A549 (cell line): ENCODE measurements at regions not wholly inside any gene's neighbourhood (a gene's known extent, or its start where the extent isn't known, plus 50 kb on each side); places are given as distances from the start of the nearest gene placed in this dataset.

ENCODE experiments used
- ATAC-seq, 2 experiments: fragments of 200-7000 bp in 1 of 2; fragments of >200 bp in 1 of 2; cut with Nextera tagmentation in 1 of 2; cut with Tn5 transposase in 1 of 2; 3 replicates each; pipeline versions ENCODE4 v1.8.0 to v1.9.1; 2018 to 2020; ENCODE audit warnings: mild to moderate bottlenecking in 1 of 2, moderate library complexity in 1 of 2
- CTCF ChIA-PET: fragments of 300-600 bp; sonication (Branson Sonifier 250); formaldehyde crosslinking; extraction: SDS; loops from one replicate; lab custom pipeline; 2021; ENCODE audit warnings: antibody characterized with exemption, inconsistent platforms; lab: Yijun Ruan, JAX
- POLR2A ChIA-PET: fragments of 350-600 bp; formaldehyde crosslinking; extraction: SDS; loops from one replicate; lab custom pipeline; 2021; ENCODE audit warnings: antibody characterized with exemption, inconsistent platforms; lab: Yijun Ruan, JAX
- DNase-seq, 2 experiments: peaks; one replicate each; pipeline versions ENCODE4 v3.0.0 to v3.0.0-alpha.2; 2011 to 2016; ENCODE audit warnings: low read depth in 1 of 2, low spot score in 1 of 2
- FAIRE-seq: peaks from 2 replicates; lab custom pipeline; 2011; peaks lifted over from hg19 to GRCh38; lab: Jason Lieb, UNC
- H3K27ac ChIP-seq, 2 experiments: fragments of >200 bp; sonication (Bioruptor Twin); formaldehyde crosslinking; 3 replicates each; pipeline ENCODE4 v1.5.1; 2016 to 2017
- H3K4me1 ChIP-seq: fragments of >200 bp; sonication (Bioruptor Twin); formaldehyde crosslinking; 3 replicates; pipeline ENCODE4 v1.6.1; 2016
- H3K4me2 ChIP-seq: fragments of >200 bp; sonication (Bioruptor Twin); formaldehyde crosslinking; 3 replicates; pipeline ENCODE4 v1.6.1; 2016
- H3K4me3 ChIP-seq: fragments of >200 bp; sonication (Bioruptor Twin); formaldehyde crosslinking; 3 replicates; pipeline ENCODE4 v1.5.1; 2016
- H3K9me3 ChIP-seq: fragments of >200 bp; sonication (Bioruptor Twin); formaldehyde crosslinking; 3 replicates; pipeline ENCODE4 v1.6.1; 2016
- CBX2 ChIP-seq: fragments of 200-600 bp; sonication (generic); IDR thresholded peaks from 2 replicates; pipeline ENCODE4 v1.6.1; 2016; ENCODE audit warnings: low read depth, mild to moderate bottlenecking, borderline replicate concordance
- CBX8 ChIP-seq: fragments of 200-600 bp; sonication (generic); IDR thresholded peaks from 2 replicates; pipeline ENCODE4 v1.6.1; 2016
- CHD2 ChIP-seq: fragments of 150-350 bp; IDR thresholded peaks from 2 replicates; pipeline ENCODE4 v1.6.1; 2014; ENCODE audit warnings: low read length; ENCODE audit not compliant: partially characterized antibody
- EHF ChIP-seq: fragments of 250-450 bp; sonication (Bioruptor Pico); IDR thresholded peaks from 2 replicates; pipeline ENCODE4 v1.5.0; 2020; ENCODE audit warnings: mild to moderate bottlenecking
- EHMT2 ChIP-seq: fragments of 200-600 bp; sonication (generic); IDR thresholded peaks from 2 replicates; pipeline ENCODE4 v1.6.1; 2016; ENCODE audit warnings: antibody characterized with exemption, low read depth, mild to moderate bottlenecking, moderate library complexity
- EP300 ChIP-seq, 2 experiments: fragments of >200 bp; sonication (Bioruptor Twin); formaldehyde crosslinking; IDR thresholded peaks; 2 replicates in 1 of 2; 3 replicates in 1 of 2; pipeline ENCODE4 v1.6.1; 2016 to 2017
- ESRRA ChIP-seq: fragments of 150-350 bp; IDR thresholded peaks from 2 replicates; pipeline ENCODE4 v1.6.1; 2014; ENCODE audit warnings: mild to moderate bottlenecking, low read length, borderline replicate concordance
- FOXS1 ChIP-seq: fragments of 250-450 bp; sonication (Bioruptor Pico); IDR thresholded peaks from 2 replicates; pipeline ENCODE4 v1.5.0; 2020; ENCODE audit warnings: mild to moderate bottlenecking, moderate library complexity
- GATA3 ChIP-seq: IDR thresholded peaks from 2 replicates; pipeline ENCODE4 v1.6.1; 2012; ENCODE audit warnings: borderline replicate concordance
- HDAC2 ChIP-seq: fragments of 200-600 bp; sonication (generic); IDR thresholded peaks from 2 replicates; pipeline ENCODE4 v1.6.1; 2016
- HOXA7 ChIP-seq: fragments of 250-450 bp; sonication (Bioruptor Pico); IDR thresholded peaks from 2 replicates; pipeline ENCODE4 v1.5.0; 2020; ENCODE audit warnings: mild to moderate bottlenecking, moderate library complexity
- JUNB ChIP-seq: fragments of >200 bp; sonication (Bioruptor Twin); formaldehyde crosslinking; IDR thresholded peaks from 2 replicates; pipeline ENCODE4 v1.6.1; 2016
- MAFK ChIP-seq: fragments of 450-650 bp; IDR thresholded peaks from 2 replicates; pipeline ENCODE4 v1.6.1; 2014; ENCODE audit not compliant: partially characterized antibody
- NPAS2 ChIP-seq: fragments of 250-450 bp; sonication (Bioruptor Pico); IDR thresholded peaks from 2 replicates; pipeline ENCODE4 v1.8.0; 2022; ENCODE audit warnings: mild to moderate bottlenecking, moderate library complexity, borderline replicate concordance
- RAD21 ChIP-seq, 2 experiments: fragments of >200 bp in 1 of 2; sonication (Bioruptor Twin) in 1 of 2; formaldehyde crosslinking in 1 of 2; IDR thresholded peaks in 1 of 2; conservative IDR thresholded peaks in 1 of 2; 2 replicates in 1 of 2; 3 replicates in 1 of 2; pipeline ENCODE4 v1.6.1; 2012 to 2018; ENCODE audit warnings: inconsistent platforms in 1 of 2
- TFCP2L1 ChIP-seq: fragments of 250-450 bp; sonication (Bioruptor Pico); IDR thresholded peaks from 2 replicates; pipeline ENCODE4 v1.5.0; 2021; ENCODE audit warnings: mild to moderate bottlenecking
- ZC3H11A ChIP-seq: fragments of 450-650 bp; IDR thresholded peaks from 2 replicates; pipeline ENCODE4 v1.6.1; 2014; ENCODE audit warnings: antibody characterized with exemption, mild to moderate bottlenecking
- ZNF302 ChIP-seq: fragments of 250-450 bp; sonication (Bioruptor Pico); IDR thresholded peaks from 2 replicates; pipeline ENCODE4 v1.9.0; 2021; ENCODE audit warnings: inconsistent platforms, mild to moderate bottlenecking, moderate library complexity
- WGBS: methylation state at CpG from one replicate; pipeline ENCODE4 v1.1.6; 2017; ENCODE audit errors: missing lambda C conversion rate; 5-methylcytosine and 5-hydroxymethylcytosine counted together
- TF ChIP-seq, protein P1 (sequence below): fragments of 250-450 bp; sonication (Bioruptor Pico); IDR thresholded peaks from 2 replicates; pipeline ENCODE4 v1.5.0; 2020; ENCODE audit warnings: low read depth, mild to moderate bottlenecking, moderate library complexity
- TF ChIP-seq, protein P2 (sequence below): fragments of 250-450 bp; sonication (Bioruptor Pico); IDR thresholded peaks from 2 replicates; pipeline ENCODE4 v1.5.0; 2021; ENCODE audit warnings: mild to moderate bottlenecking, moderate library complexity, borderline replicate concordance
- TF ChIP-seq, protein P3 (sequence below): fragments of >200 bp; sonication (Bioruptor Twin); formaldehyde crosslinking; IDR thresholded peaks from 3 replicates; pipeline ENCODE4 v1.6.1; 2016
- TF ChIP-seq, protein P4 (sequence below): IDR thresholded peaks from 2 replicates; pipeline ENCODE4 v1.6.1; 2012
- TF ChIP-seq, protein P5 (sequence below): fragments of >200 bp; sonication (Bioruptor Twin); formaldehyde crosslinking; IDR thresholded peaks from 3 replicates; pipeline ENCODE4 v1.5.1; 2016
- TF ChIP-seq, protein P6 (sequence below): IDR thresholded peaks from 2 replicates; pipeline ENCODE4 v1.6.1; 2012; ENCODE audit warnings: low read depth, borderline replicate concordance
- TF ChIP-seq, protein P7 (sequence below): IDR thresholded peaks from 2 replicates; pipeline ENCODE4 v1.6.1; 2012

DNA sequence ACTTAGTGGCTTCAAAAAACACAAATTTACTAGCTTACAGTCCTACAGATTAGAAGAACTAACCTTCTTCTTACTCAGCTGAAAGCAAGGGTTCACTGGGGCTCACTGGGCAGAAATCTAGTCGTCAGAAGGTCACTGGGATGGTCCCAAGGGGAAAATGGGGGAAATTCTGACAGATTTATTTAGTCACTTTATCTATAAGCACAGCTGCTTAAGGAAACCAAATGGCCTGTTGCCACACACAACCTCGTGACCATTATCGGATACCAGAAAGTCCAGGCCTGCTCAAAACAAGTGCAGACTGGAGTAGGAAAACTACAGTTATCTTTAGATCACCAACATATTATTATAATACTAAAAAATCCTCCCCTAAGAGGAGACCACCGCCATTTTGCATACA is 374.6 kb upstream of the ASIC2 start:
- DNase-seq (no peak), ATAC-seq (no peak), FAIRE-seq (no peak)
- POLR2A ChIA-PET: no interaction called here
- no peak for TF ChIP-seq ESRRA
- TF ChIP-seq RAD21 (conservative IDR thresholded peaks at IDR 0.05 in 1 of 2, IDR thresholded peaks at IDR 0.05 in 1 of 2): no peak
- no peak for TF ChIP-seq CBX2
- no peak for TF ChIP-seq EHF (CRISPR knock-in tag)
- no peak for TF ChIP-seq EHMT2
- TF ChIP-seq, protein P1, sequence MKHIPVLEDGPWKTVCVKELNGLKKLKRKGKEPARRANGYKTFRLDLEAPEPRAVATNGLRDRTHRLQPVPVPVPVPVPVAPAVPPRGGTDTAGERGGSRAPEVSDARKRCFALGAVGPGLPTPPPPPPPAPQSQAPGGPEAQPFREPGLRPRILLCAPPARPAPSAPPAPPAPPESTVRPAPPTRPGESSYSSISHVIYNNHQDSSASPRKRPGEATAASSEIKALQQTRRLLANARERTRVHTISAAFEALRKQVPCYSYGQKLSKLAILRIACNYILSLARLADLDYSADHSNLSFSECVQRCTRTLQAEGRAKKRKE (CRISPR knock-in tag): no peak
- TF ChIP-seq HDAC2: no peak
- TF ChIP-seq FOXS1 (CRISPR knock-in tag): no peak
- TF ChIP-seq JUNB: no peak
- TF ChIP-seq, protein P2, sequence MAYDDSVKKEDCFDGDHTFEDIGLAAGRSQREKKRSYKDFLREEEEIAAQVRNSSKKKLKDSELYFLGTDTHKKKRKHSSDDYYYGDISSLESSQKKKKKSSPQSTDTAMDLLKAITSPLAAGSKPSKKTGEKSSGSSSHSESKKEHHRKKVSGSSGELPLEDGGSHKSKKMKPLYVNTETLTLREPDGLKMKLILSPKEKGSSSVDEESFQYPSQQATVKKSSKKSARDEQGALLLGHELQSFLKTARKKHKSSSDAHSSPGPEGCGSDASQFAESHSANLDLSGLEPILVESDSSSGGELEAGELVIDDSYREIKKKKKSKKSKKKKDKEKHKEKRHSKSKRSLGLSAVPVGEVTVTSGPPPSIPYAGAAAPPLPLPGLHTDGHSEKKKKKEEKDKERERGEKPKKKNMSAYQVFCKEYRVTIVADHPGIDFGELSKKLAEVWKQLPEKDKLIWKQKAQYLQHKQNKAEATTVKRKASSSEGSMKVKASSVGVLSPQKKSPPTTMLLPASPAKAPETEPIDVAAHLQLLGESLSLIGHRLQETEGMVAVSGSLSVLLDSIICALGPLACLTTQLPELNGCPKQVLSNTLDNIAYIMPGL (CRISPR knock-in tag): no peak
- TF ChIP-seq EP300 (IDR thresholded peaks at IDR 0.05): no peak
- TF ChIP-seq, protein P3, sequence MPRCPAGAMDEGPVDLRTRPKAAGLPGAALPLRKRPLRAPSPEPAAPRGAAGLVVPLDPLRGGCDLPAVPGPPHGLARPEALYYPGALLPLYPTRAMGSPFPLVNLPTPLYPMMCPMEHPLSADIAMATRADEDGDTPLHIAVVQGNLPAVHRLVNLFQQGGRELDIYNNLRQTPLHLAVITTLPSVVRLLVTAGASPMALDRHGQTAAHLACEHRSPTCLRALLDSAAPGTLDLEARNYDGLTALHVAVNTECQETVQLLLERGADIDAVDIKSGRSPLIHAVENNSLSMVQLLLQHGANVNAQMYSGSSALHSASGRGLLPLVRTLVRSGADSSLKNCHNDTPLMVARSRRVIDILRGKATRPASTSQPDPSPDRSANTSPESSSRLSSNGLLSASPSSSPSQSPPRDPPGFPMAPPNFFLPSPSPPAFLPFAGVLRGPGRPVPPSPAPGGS: no peak
- TF ChIP-seq, protein P4, sequence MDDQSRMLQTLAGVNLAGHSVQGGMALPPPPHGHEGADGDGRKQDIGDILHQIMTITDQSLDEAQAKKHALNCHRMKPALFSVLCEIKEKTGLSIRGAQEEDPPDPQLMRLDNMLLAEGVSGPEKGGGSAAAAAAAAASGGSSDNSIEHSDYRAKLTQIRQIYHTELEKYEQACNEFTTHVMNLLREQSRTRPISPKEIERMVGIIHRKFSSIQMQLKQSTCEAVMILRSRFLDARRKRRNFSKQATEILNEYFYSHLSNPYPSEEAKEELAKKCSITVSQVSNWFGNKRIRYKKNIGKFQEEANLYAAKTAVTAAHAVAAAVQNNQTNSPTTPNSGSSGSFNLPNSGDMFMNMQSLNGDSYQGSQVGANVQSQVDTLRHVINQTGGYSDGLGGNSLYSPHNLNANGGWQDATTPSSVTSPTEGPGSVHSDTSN: no peak
- Histone ChIP-seq H3K9me3 (no peaks in the 10 kb centered on the region), H3K4me1 (no peaks in the 10 kb centered on the region), H3K4me3 (no peak overlapping the region), H3K27ac (no peak overlapping the region), H3K4me2 (no peak overlapping the region)
- CTCF ChIA-PET: interaction anchor here (1.3 kb wide), 1 partner anchor 19 kb away, joined by 5 read pairs; no protein-coding TSS in a partner anchor
- WGBS: 27% methylated on average over 4 of the region's 4 CpGs

DNA sequence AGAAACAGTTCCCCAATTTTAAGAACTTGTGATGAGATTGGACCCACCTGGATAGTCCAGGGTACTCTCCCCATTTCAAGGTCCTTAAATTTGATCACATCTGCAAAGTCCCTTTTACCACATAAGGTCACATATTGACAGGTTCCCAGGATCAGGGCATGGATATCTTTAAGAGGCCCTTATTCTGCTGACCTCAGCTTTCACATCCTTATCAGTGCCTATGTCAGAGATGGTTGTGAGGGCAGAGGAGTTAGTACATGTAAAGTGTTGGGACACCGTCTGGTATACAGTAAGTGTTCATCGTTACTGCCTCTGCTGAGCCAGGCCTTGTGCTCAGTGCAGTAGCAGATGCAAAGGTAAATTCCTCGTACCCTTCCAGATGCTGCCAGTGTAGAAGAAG is 375.4 kb upstream of the ASIC2 start:
- no peak for FAIRE-seq

DNA sequence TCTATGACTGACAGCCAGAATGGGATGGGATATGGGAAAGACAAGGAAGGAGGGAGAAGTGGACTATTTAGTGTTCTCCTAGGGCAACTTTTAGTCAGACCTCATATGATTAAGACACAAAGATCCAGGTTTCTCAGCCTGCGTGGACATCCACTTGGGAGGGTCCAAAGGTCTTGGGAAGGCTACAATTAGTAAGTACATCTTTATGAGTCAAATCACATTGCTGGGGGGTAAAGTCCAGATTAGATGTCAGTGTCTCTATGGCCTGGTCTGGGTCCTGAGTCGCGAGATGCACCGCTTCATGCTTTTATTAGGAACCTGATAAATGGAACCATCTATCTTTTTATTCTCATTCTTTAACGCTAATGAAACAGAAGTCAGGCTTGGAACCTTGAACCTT is 378.4 kb upstream of the ASIC2 start:
- CTCF ChIA-PET: interaction anchor here (1.0 kb wide), 1 partner anchor 15 kb away, joined by 3 read pairs; no protein-coding TSS in a partner anchor
- Histone ChIP-seq H3K9me3 (no peaks in the 10 kb centered on the region), H3K27ac (no peak overlapping the region), H3K4me3 (no peak overlapping the region), H3K4me1 (no peaks in the 10 kb centered on the region), H3K4me2 (no peak overlapping the region)
- WGBS: 14% methylated on average over 5 of the region's 5 CpGs
- POLR2A ChIA-PET: no interaction called here
- ATAC-seq (no peak), FAIRE-seq (no peak), DNase-seq (no peak)
- TF ChIP-seq, protein P5, sequence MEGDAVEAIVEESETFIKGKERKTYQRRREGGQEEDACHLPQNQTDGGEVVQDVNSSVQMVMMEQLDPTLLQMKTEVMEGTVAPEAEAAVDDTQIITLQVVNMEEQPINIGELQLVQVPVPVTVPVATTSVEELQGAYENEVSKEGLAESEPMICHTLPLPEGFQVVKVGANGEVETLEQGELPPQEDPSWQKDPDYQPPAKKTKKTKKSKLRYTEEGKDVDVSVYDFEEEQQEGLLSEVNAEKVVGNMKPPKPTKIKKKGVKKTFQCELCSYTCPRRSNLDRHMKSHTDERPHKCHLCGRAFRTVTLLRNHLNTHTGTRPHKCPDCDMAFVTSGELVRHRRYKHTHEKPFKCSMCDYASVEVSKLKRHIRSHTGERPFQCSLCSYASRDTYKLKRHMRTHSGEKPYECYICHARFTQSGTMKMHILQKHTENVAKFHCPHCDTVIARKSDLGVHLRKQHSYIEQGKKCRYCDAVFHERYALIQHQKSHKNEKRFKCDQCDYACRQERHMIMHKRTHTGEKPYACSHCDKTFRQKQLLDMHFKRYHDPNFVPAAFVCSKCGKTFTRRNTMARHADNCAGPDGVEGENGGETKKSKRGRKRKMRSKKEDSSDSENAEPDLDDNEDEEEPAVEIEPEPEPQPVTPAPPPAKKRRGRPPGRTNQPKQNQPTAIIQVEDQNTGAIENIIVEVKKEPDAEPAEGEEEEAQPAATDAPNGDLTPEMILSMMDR: no peak
- TF ChIP-seq CBX8: no peak
- no peak for TF ChIP-seq EP300 (IDR thresholded peaks at IDR 0.05)
- no peak for TF ChIP-seq ZC3H11A
- TF ChIP-seq, protein P6, sequence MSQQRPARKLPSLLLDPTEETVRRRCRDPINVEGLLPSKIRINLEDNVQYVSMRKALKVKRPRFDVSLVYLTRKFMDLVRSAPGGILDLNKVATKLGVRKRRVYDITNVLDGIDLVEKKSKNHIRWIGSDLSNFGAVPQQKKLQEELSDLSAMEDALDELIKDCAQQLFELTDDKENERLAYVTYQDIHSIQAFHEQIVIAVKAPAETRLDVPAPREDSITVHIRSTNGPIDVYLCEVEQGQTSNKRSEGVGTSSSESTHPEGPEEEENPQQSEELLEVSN: no peak
- TF ChIP-seq, protein P2 (CRISPR knock-in tag): no peak
- TF ChIP-seq EHF (CRISPR knock-in tag): no peak
- TF ChIP-seq JUNB: no peak
- TF ChIP-seq GATA3: no peak
- TF ChIP-seq NPAS2 (CRISPR knock-in tag): no peak
- TF ChIP-seq CHD2: no peak
- TF ChIP-seq HOXA7 (CRISPR knock-in tag): no peak
- TF ChIP-seq, protein P7, sequence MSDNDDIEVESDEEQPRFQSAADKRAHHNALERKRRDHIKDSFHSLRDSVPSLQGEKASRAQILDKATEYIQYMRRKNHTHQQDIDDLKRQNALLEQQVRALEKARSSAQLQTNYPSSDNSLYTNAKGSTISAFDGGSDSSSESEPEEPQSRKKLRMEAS: no peak
- TF ChIP-seq ZNF302 (CRISPR knock-in tag): no peak

More for the DNA sequence above, 375.4 kb upstream of the ASIC2 start:
- ChIA-PET POLR2A (no interaction called here), CTCF (interaction anchor here (1.0 to 1.3 kb wide), 2 partner anchors 20 to 58 kb away, joined by 4 to 5 read pairs; no protein-coding TSS in a partner anchor)
- Histone ChIP-seq H3K4me2 (no peak overlapping the region), H3K9me3 (no peaks in the 10 kb centered on the region), H3K4me3 (no peak overlapping the region), H3K4me1 (no peaks in the 10 kb centered on the region), H3K27ac (no peak overlapping the region)
- TF ChIP-seq MAFK (peak; percentile 67), TFCP2L1 (CRISPR knock-in tag) (no peak)
- WGBS: 17% methylated on average over 3 of the region's 3 CpGs
- DNase-seq (no peak), ATAC-seq (no peak)
